RWPE1 (cell line): ENCODE measurements at regions not wholly inside any gene's neighbourhood (a gene's known extent, or its start where the extent isn't known, plus 50 kb on each side); places are given as distances from the start of the nearest gene placed in this dataset.

Source experiments
- CTCF ChIA-PET: fragments of 350-600 bp; sonication (Branson Sonifier 250); formaldehyde crosslinking; extraction: SDS; loops from one replicate; lab custom pipeline; 2021; lab: Yijun Ruan, JAX
- POLR2A ChIA-PET: fragments of 400-600 bp; formaldehyde crosslinking; extraction: SDS; loops from one replicate; lab custom pipeline; 2020; ENCODE audit warnings: antibody characterized with exemption; ENCODE audit not compliant: low non-redundant PET; lab: Yijun Ruan, JAX
- DNase-seq: peaks from one replicate; pipeline ENCODE4 v3.0.0; 2012; ENCODE audit warnings: low spot score
- H3K27ac ChIP-seq: fragments of 450-650 bp; 2 replicates; pipeline ENCODE4 v1.5.1; 2017
- TF ChIP-seq, protein P1 (sequence below): fragments of 450-650 bp; conservative IDR thresholded peaks from 2 replicates; pipeline ENCODE4 v1.5.1; 2017; ENCODE audit warnings: low read depth, mild to moderate bottlenecking

DNA sequence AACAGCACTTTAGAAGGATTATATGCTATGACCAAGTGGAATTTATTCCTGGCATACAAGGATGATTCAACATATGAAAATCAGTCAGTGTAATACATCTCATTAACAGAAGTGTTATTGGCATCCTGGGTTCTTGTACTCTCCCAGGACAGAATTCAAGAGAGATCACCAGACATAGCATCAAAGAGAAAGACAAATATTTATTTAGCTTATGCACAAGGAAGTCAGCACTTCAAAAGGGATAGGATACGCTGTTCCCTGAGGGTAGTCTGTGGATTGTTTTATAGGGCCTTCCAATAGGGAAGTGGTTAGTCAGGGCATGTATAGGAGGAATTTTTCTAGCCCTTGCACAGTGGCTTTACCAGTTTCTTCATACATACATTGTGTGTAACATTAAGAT lies 1238.0 kb downstream of the PCDH17 start:
- ChIA-PET CTCF (no interaction called here), POLR2A (no interaction called here)
- DNase-seq = no peak
- no peak overlapping the region for H3K27ac ChIP-seq
- TF ChIP-seq, protein P1, sequence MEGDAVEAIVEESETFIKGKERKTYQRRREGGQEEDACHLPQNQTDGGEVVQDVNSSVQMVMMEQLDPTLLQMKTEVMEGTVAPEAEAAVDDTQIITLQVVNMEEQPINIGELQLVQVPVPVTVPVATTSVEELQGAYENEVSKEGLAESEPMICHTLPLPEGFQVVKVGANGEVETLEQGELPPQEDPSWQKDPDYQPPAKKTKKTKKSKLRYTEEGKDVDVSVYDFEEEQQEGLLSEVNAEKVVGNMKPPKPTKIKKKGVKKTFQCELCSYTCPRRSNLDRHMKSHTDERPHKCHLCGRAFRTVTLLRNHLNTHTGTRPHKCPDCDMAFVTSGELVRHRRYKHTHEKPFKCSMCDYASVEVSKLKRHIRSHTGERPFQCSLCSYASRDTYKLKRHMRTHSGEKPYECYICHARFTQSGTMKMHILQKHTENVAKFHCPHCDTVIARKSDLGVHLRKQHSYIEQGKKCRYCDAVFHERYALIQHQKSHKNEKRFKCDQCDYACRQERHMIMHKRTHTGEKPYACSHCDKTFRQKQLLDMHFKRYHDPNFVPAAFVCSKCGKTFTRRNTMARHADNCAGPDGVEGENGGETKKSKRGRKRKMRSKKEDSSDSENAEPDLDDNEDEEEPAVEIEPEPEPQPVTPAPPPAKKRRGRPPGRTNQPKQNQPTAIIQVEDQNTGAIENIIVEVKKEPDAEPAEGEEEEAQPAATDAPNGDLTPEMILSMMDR = no peak

- no peak overlapping the region for H3K27ac ChIP-seq
- ChIA-PET CTCF (no interaction called here), POLR2A (no interaction called here)
- TF ChIP-seq, protein P1 = no peak
- DNase-seq = no peak
Measured at GRCh38 chr13:58876473-58876872, 1244.9 kb downstream of the PCDH17 start.

GRCh38 chr13:58879114-58879513 lies 1247.6 kb downstream of the PCDH17 start:
- TF ChIP-seq, protein P1 = no peak
- DNase-seq = no peak
- no peak overlapping the region for H3K27ac ChIP-seq
- ChIA-PET POLR2A (no interaction called here), CTCF (no interaction called here)

DNA sequence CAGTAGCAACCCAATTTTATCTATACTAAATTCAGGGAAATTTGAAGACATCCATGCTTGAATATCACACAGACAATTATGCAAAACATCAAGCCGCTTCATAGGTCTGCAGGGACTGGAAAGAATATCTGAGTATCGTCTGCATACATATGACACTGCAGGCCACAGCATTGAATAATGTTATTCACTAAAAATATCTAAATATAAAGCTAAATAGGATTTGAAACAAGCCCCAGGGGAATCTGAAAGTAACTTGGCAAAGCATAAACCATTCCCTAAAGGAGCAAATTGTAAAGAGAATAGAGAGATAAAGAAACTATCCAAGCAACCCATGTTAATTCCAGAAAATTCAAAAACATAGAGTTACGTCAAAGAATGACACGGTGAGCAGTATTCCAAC lies 1251.0 kb downstream of the PCDH17 start:
- POLR2A ChIA-PET = no interaction called here
- CTCF ChIA-PET = no interaction called here
- no peak overlapping the region for H3K27ac ChIP-seq
- DNase-seq = no peak
- TF ChIP-seq, protein P1 = no peak

DNA sequence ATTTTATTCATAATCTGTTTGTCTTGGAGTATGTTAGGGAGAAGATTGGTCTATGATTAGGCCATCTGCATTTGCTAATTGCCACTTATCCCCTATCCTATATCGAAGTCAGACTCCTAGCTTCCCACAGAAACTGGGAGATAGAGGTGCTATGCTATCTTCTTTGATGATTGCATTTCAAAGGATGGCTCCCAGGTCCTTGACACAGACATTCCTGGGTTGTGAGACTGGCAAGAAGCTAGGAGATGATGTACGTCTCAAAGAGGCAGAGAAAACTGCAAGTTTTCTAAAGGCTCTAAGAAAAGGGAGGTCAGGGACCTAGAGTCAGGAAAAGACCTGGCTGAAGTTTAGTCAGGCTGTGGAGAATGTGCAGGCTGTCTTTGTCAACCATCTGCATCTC lies 1251.9 kb downstream of the PCDH17 start:
- TF ChIP-seq, protein P1 = no peak
- ChIA-PET POLR2A (no interaction called here), CTCF (interaction anchor here (0.8 kb wide), 1 partner anchor 9 kb away, joined by 3 read pairs; no protein-coding TSS in a partner anchor)
- no peak for DNase-seq
- H3K27ac ChIP-seq = no peak overlapping the region

- TF ChIP-seq, protein P1 = no peak
- no peak for DNase-seq
- ChIA-PET POLR2A (no interaction called here), CTCF (interaction anchor here (0.6 kb wide), 1 partner anchor 16 kb away, joined by 3 read pairs; no protein-coding TSS in a partner anchor)
- H3K27ac ChIP-seq = no peak overlapping the region
Measured at GRCh38 chr13:58884353-58885209, 1253.0 kb downstream of the PCDH17 start.
